HEK293T (cell line): ENCODE measurements at regions not wholly inside any gene's neighbourhood (a gene's known extent, or its start where the extent isn't known, plus 50 kb on each side); places are given as distances from the start of the nearest gene placed in this dataset.

Experiments used
- CTCF ChIA-PET: fragments of 350-600 bp; formaldehyde crosslinking; extraction: SDS; loops from one replicate; lab custom pipeline; 2021; ENCODE audit warnings: antibody characterized with exemption, inconsistent platforms; lab: Yijun Ruan, JAX
- POLR2A ChIA-PET: fragments of 350-600 bp; formaldehyde crosslinking; extraction: SDS; loops from one replicate; lab custom pipeline; 2020; ENCODE audit warnings: antibody characterized with exemption, inconsistent platforms; lab: Yijun Ruan, JAX
- DNase-seq: peaks from one replicate; pipeline ENCODE4 v3.0.0; 2012; ENCODE audit warnings: mixed read lengths; ENCODE audit errors: extremely low spot score
- ARNT ChIP-seq: fragments of 450-650 bp; IDR thresholded peaks from 2 replicates; pipeline ENCODE4 v1.6.1; 2017; ENCODE audit warnings: mild to moderate bottlenecking
- BHLHE40 ChIP-seq: fragments of 450-650 bp; IDR thresholded peaks from 2 replicates; pipeline ENCODE4 v1.6.1; 2016; ENCODE audit warnings: mild to moderate bottlenecking, moderate library complexity, borderline replicate concordance
- CTBP1 ChIP-seq: fragments of 450-650 bp; IDR thresholded peaks from 2 replicates; pipeline ENCODE4 v1.6.1; 2016; ENCODE audit warnings: borderline replicate concordance
- ELF4 ChIP-seq: fragments of 450-650 bp; IDR thresholded peaks from 2 replicates; pipeline ENCODE4 v1.6.1; 2017; ENCODE audit warnings: antibody characterized with exemption
- FOXA1 ChIP-seq: fragments of 450-650 bp; IDR thresholded peaks from 2 replicates; pipeline ENCODE4 v1.6.1; 2016; ENCODE audit warnings: mild to moderate bottlenecking
- FOXK2 ChIP-seq: fragments of 450-650 bp; IDR thresholded peaks from 2 replicates; pipeline ENCODE4 v1.6.1; 2016; ENCODE audit warnings: mild to moderate bottlenecking
- FOXM1 ChIP-seq: fragments of 450-650 bp; IDR thresholded peaks from 2 replicates; pipeline ENCODE4 v1.6.1; 2017; ENCODE audit warnings: mild to moderate bottlenecking, borderline replicate concordance
- HDGF ChIP-seq: fragments of 450-650 bp; IDR thresholded peaks from 2 replicates; pipeline ENCODE4 v1.6.1; 2017; ENCODE audit warnings: antibody characterized with exemption, borderline replicate concordance
- L3MBTL2 ChIP-seq: fragments of 450-650 bp; conservative IDR thresholded peaks from 2 replicates; pipeline ENCODE4 v1.6.1; 2016; ENCODE audit warnings: mild to moderate bottlenecking
- LEF1 ChIP-seq: fragments of 450-650 bp; IDR thresholded peaks from 2 replicates; pipeline ENCODE4 v1.6.1; 2017; ENCODE audit warnings: mild to moderate bottlenecking, borderline replicate concordance
- NFRKB ChIP-seq: fragments of 450-650 bp; IDR thresholded peaks from 2 replicates; pipeline ENCODE4 v1.6.1; 2016; ENCODE audit warnings: mild to moderate bottlenecking, moderate library complexity
- PKNOX1 ChIP-seq: fragments of 450-650 bp; IDR thresholded peaks from 2 replicates; pipeline ENCODE4 v1.6.1; 2016
- SP1 ChIP-seq: fragments of 450-650 bp; IDR thresholded peaks from 2 replicates; pipeline ENCODE4 v1.6.1; 2017
- SUZ12 ChIP-seq: fragments of 450-650 bp; IDR thresholded peaks from 2 replicates; pipeline ENCODE4 v1.6.1; 2016; ENCODE audit warnings: mild to moderate bottlenecking
- TARDBP ChIP-seq: fragments of 450-650 bp; IDR thresholded peaks from 2 replicates; pipeline ENCODE4 v1.6.1; 2016
- ZNF384 ChIP-seq: fragments of 450-650 bp; IDR thresholded peaks from 2 replicates; pipeline ENCODE4 v1.6.1; 2016

- TF ChIP-seq SUZ12: no peak
- TF ChIP-seq NFRKB: no peak
- TF ChIP-seq LEF1: no peak
- no peak for TF ChIP-seq ELF4
- TF ChIP-seq HDGF: no peak
- TF ChIP-seq FOXK2: no peak
- TF ChIP-seq ZNF384: no peak
- TF ChIP-seq TARDBP: no peak
- no peak for TF ChIP-seq CTBP1
- TF ChIP-seq ARNT: no peak
- TF ChIP-seq PKNOX1: no peak
- no peak for TF ChIP-seq FOXM1
- no peak for TF ChIP-seq SP1
- no peak for TF ChIP-seq BHLHE40
- no peak for TF ChIP-seq L3MBTL2
- no peak for TF ChIP-seq FOXA1
- CTCF ChIA-PET: no interaction called here
- POLR2A ChIA-PET: no interaction called here
- DNase-seq: no peak
These were observed 152.0 kb downstream of the ETS2 start for GRCh38 chr21:38957575-38958322.

GRCh38 chr21:38956856-38957571 lies 151.3 kb downstream of the ETS2 start:
- CTCF ChIA-PET: no interaction called here
- TF ChIP-seq ARNT: no peak
- no peak for TF ChIP-seq SP1
- TF ChIP-seq TARDBP: no peak
- TF ChIP-seq CTBP1: no peak
- no peak for TF ChIP-seq SUZ12
- no peak for TF ChIP-seq PKNOX1
- DNase-seq: no peak
- POLR2A ChIA-PET: no interaction called here

- ChIA-PET POLR2A (no interaction called here), CTCF (no interaction called here)
- DNase-seq: no peak
- no peak for TF ChIP-seq L3MBTL2
These were observed 150.8 kb downstream of the ETS2 start for GRCh38 chr21:38956521-38956855.

- ChIA-PET POLR2A (no interaction called here), CTCF (no interaction called here)
- DNase-seq: no peak
- TF ChIP-seq FOXK2 (no peak), ZNF384 (no peak), LEF1 (no peak), CTBP1 (no peak), ARNT (no peak), SP1 (no peak), FOXM1 (no peak), BHLHE40 (no peak), TARDBP (no peak), PKNOX1 (no peak), FOXA1 (no peak), SUZ12 (no peak), NFRKB (no peak), HDGF (no peak), L3MBTL2 (no peak), ELF4 (no peak)
These were observed 150.3 kb downstream of the ETS2 start for GRCh38 chr21:38956007-38956406.

- no peak for DNase-seq
- ChIA-PET POLR2A (no interaction called here), CTCF (no interaction called here)
- TF ChIP-seq SP1 (no peak), SUZ12 (no peak), FOXA1 (no peak), ELF4 (no peak), BHLHE40 (no peak), PKNOX1 (no peak), TARDBP (no peak), FOXK2 (no peak), ARNT (no peak), HDGF (no peak)
These were observed 149.8 kb downstream of the ETS2 start for GRCh38 chr21:38955495-38955894.

GRCh38 chr21:38954588-38955004 lies 148.9 kb downstream of the ETS2 start:
- POLR2A ChIA-PET: no interaction called here
- no peak for DNase-seq
- CTCF ChIA-PET: no interaction called here
- TF ChIP-seq L3MBTL2: no peak
- no peak for TF ChIP-seq SP1
